ENCODE measurements at regions not wholly inside any gene's neighbourhood (a gene's known extent, or its start where the extent isn't known, plus 50 kb on each side); places are given as distances from the start of the nearest gene placed in this dataset.
A peak's percentile ranks its signal among the peaks of the same experiment; 100 is the strongest.

GRCh38 chr6:66992660-66993059 lies 1285.6 kb upstream of the EYS start:
- H3K4me3 ChIP-seq = no peak overlapping the region
- H4K20me1 ChIP-seq = no peaks in the 10 kb centered on the region
- no peak for TF ChIP-seq Cebpa-rat (IDR thresholded peaks at IDR 0.05)
- H3K27me3 ChIP-seq = no peaks in the 10 kb centered on the region
- no peaks in the 10 kb centered on the region for H3K36me3 ChIP-seq
- no peak overlapping the region for H3K9ac ChIP-seq
- H3K27ac ChIP-seq = no peak overlapping the region
- H3K4me2 ChIP-seq = no peak overlapping the region
- H3K4me1 ChIP-seq = no peaks in the 10 kb centered on the region
- peaks cover 9 to 27% (median 17%) of the 10 kb centered on the region in 11 experiments; a peak in 19 of 22 replicates for H3K9me3 ChIP-seq (replicated peaks in 1 of 11)

- H3K36me3 ChIP-seq = no peaks in the 10 kb centered on the region
- no peaks in the 10 kb centered on the region for H3K27me3 ChIP-seq
- H4K20me1 ChIP-seq = no peaks in the 10 kb centered on the region
- no peak overlapping the region for H3K4me3 ChIP-seq
- peaks cover 0 to 16% (median 12%) of the 10 kb centered on the region in 10 experiments; a peak in 13 of 20 replicates for H3K4me1 ChIP-seq
- H3K9ac ChIP-seq = no peak overlapping the region
- peak overlapping the region in 4 of 11 experiments; percentile 22 to 48 (median 40); a peak in 3 of 22 replicates for H3K4me2 ChIP-seq
- peaks cover 7 to 29% (median 23%) of the 10 kb centered on the region in 11 experiments; a peak in 19 of 22 replicates for H3K9me3 ChIP-seq (replicated peaks in 1 of 11)
- TF ChIP-seq Cebpa-rat (IDR thresholded peaks at IDR 0.05) = no peak
- H3K27ac ChIP-seq = no peak overlapping the region; a peak in 1 of 22 replicates
These were observed 1279.9 kb upstream of the EYS start for GRCh38 chr6:66986940-66987339.

GRCh38 chr6:66985816-66986215 lies 1278.8 kb upstream of the EYS start:
- peaks cover 0 to 16% (median 12%) of the 10 kb centered on the region in 10 experiments; a peak in 13 of 20 replicates for H3K4me1 ChIP-seq
- H3K36me3 ChIP-seq = no peaks in the 10 kb centered on the region
- no peak overlapping the region for H3K9ac ChIP-seq
- no peaks in the 10 kb centered on the region for H3K27me3 ChIP-seq
- no peak overlapping the region for H3K4me3 ChIP-seq
- H3K9me3 ChIP-seq (replicated peaks in 1 of 11) = peaks cover 3 to 25% (median 17%) of the 10 kb centered on the region in 11 experiments; a peak in 19 of 22 replicates
- H4K20me1 ChIP-seq = no peaks in the 10 kb centered on the region
- 0 out of 22 replicates have a peak overlapping the region, but pooled peaks of 1 of the 11 experiments have one; percentile 8 for H3K27ac ChIP-seq
- H3K4me2 ChIP-seq = peak overlapping the region in 8 of 11 experiments; percentile 7 to 50 (median 38); a peak in 12 of 22 replicates
- TF ChIP-seq Cebpa-rat (IDR thresholded peaks at IDR 0.05) = no peak

GRCh38 chr6:66970373-66970772 lies 1263.3 kb upstream of the EYS start:
- H3K4me2 ChIP-seq = no peak overlapping the region
- H4K20me1 ChIP-seq = no peaks in the 10 kb centered on the region
- no peaks in the 10 kb centered on the region for H3K27me3 ChIP-seq
- no peaks in the 10 kb centered on the region for H3K9me3 ChIP-seq (replicated peaks in 1 of 11)
- no peak for TF ChIP-seq Cebpa-rat (IDR thresholded peaks at IDR 0.05)
- H3K27ac ChIP-seq = no peak overlapping the region
- no peaks in the 10 kb centered on the region for H3K36me3 ChIP-seq
- H3K4me3 ChIP-seq = no peak overlapping the region
- H3K9ac ChIP-seq = no peak overlapping the region
- H3K4me1 ChIP-seq = peaks cover 0 to 7% (median 0%) of the 10 kb centered on the region in 10 experiments; a peak in 3 of 20 replicates

GRCh38 chr6:66965227-66965626 lies 1258.2 kb upstream of the EYS start:
- no peak for TF ChIP-seq Cebpa-rat (IDR thresholded peaks at IDR 0.05)
- no peak overlapping the region for H3K9ac ChIP-seq

GRCh38 chr6:66964216-66964615 lies 1257.2 kb upstream of the EYS start:
- Histone ChIP-seq H3K4me1 (peaks cover 0 to 11% (median 0%) of the 10 kb centered on the region in 10 experiments; a peak in 3 of 20 replicates), H3K4me3 (no peak overlapping the region), H3K36me3 (no peaks in the 10 kb centered on the region), H3K4me2 (no peak overlapping the region), H3K27ac (no peak overlapping the region), H4K20me1 (no peaks in the 10 kb centered on the region), H3K9me3 (replicated peaks in 1 of 11) (peaks cover 0 to 8% (median 4%) of the 10 kb centered on the region in 11 experiments; a peak in 7 of 22 replicates), H3K27me3 (no peaks in the 10 kb centered on the region), H3K9ac (no peak overlapping the region)
- TF ChIP-seq Cebpa-rat (IDR thresholded peaks at IDR 0.05) = no peak

More at GRCh38 chr6:66965227-66965626, 1258.2 kb upstream of the EYS start:
- Histone ChIP-seq H3K36me3 (no peaks in the 10 kb centered on the region), H3K4me3 (no peak overlapping the region), H3K4me1 (peaks cover 0 to 11% (median 0%) of the 10 kb centered on the region in 10 experiments; a peak in 3 of 20 replicates), H3K27me3 (no peaks in the 10 kb centered on the region), H4K20me1 (no peaks in the 10 kb centered on the region), H3K9me3 (replicated peaks in 1 of 11) (no peaks in the 10 kb centered on the region), H3K4me2 (peak overlapping the region in 3 of 11 experiments; percentile 1 to 68 (median 62); a peak in 4 of 22 replicates), H3K27ac (no peak overlapping the region)

GRCh38 chr6:66962082-66962481 lies 1255.1 kb upstream of the EYS start:
- Histone ChIP-seq H3K4me1 (peaks cover 0 to 11% (median 0%) of the 10 kb centered on the region in 10 experiments; a peak in 3 of 20 replicates), H3K4me2 (no peak overlapping the region), H3K9me3 (replicated peaks in 1 of 11) (peaks cover 0 to 10% (median 4%) of the 10 kb centered on the region in 11 experiments; a peak in 7 of 22 replicates), H3K9ac (no peak overlapping the region), H3K4me3 (no peak overlapping the region), H3K27me3 (no peaks in the 10 kb centered on the region), H3K27ac (no peak overlapping the region), H4K20me1 (no peaks in the 10 kb centered on the region), H3K36me3 (no peaks in the 10 kb centered on the region)
- TF ChIP-seq Cebpa-rat (IDR thresholded peaks at IDR 0.05) = no peak

- no peaks in the 10 kb centered on the region for H3K36me3 ChIP-seq
- peaks cover 0 to 10% (median 0%) of the 10 kb centered on the region in 10 experiments; a peak in 3 of 20 replicates for H3K4me1 ChIP-seq
- no peak overlapping the region for H3K9ac ChIP-seq
- H3K9me3 ChIP-seq (replicated peaks in 1 of 11) = peaks cover 0 to 10% (median 4%) of the 10 kb centered on the region in 11 experiments; a peak in 7 of 22 replicates
- no peak overlapping the region for H3K4me3 ChIP-seq
- no peaks in the 10 kb centered on the region for H3K27me3 ChIP-seq
- H3K4me2 ChIP-seq = no peak overlapping the region
- no peak overlapping the region for H3K27ac ChIP-seq
- H4K20me1 ChIP-seq = no peaks in the 10 kb centered on the region
- no peak for TF ChIP-seq Cebpa-rat (IDR thresholded peaks at IDR 0.05)
These were observed 1254.2 kb upstream of the EYS start for GRCh38 chr6:66961191-66961590.

GRCh38 chr6:66949191-66949661 lies 1242.2 kb upstream of the EYS start:
- Histone ChIP-seq H3K27ac (no peak overlapping the region), H3K4me2 (no peak overlapping the region), H3K9me3 (replicated peaks in 1 of 11) (peaks cover 0 to 6% (median 5%) of the 10 kb centered on the region in 11 experiments; a peak in 7 of 22 replicates), H3K4me3 (no peak overlapping the region), H3K9ac (no peak overlapping the region), H4K20me1 (no peaks in the 10 kb centered on the region), H3K36me3 (no peaks in the 10 kb centered on the region), H3K27me3 (no peaks in the 10 kb centered on the region), H3K4me1 (no peaks in the 10 kb centered on the region)
- TF ChIP-seq Cebpa-rat (IDR thresholded peaks at IDR 0.05) = no peak

GRCh38 chr6:66948106-66948505 lies 1241.1 kb upstream of the EYS start:
- Histone ChIP-seq H3K4me3 (no peak overlapping the region), H3K27me3 (no peaks in the 10 kb centered on the region), H3K4me2 (no peak overlapping the region), H3K9me3 (replicated peaks in 1 of 11) (peaks cover 0 to 6% (median 5%) of the 10 kb centered on the region in 11 experiments; a peak in 7 of 22 replicates), H3K27ac (no peak overlapping the region), H3K36me3 (no peaks in the 10 kb centered on the region), H3K9ac (no peak overlapping the region), H3K4me1 (no peaks in the 10 kb centered on the region), H4K20me1 (no peaks in the 10 kb centered on the region)
- no peak for TF ChIP-seq Cebpa-rat (IDR thresholded peaks at IDR 0.05)
